ENCODE measurements at regions not wholly inside any gene's neighbourhood (a gene's known extent, or its start where the extent isn't known, plus 50 kb on each side); places are given as distances from the start of the nearest gene placed in this dataset.
"Not testable (repeated sequence)": the region's sequence is repeated elsewhere in the genome, so short reads cannot be mapped to it uniquely, and the experiment has no call there.

- intact Hi-C loops (cut with micrococcal nuclease): no loop called here
These were observed 540.5 kb downstream of the SATB2 start for GRCh38 chr2:198917275-198917674.

- intact Hi-C loops (cut with micrococcal nuclease): no loop called here
These were observed 541.1 kb downstream of the SATB2 start for GRCh38 chr2:198916548-198917080.

- intact Hi-C loops (cut with micrococcal nuclease): no loop called here
These were observed 544.2 kb downstream of the SATB2 start for GRCh38 chr2:198913394-198914152.

- intact Hi-C loops (cut with micrococcal nuclease): no loop called here
These were observed 548.0 kb downstream of the SATB2 start for GRCh38 chr2:198909525-198910267.

- intact Hi-C loops (cut with micrococcal nuclease): no loop called here
These were observed 551.7 kb downstream of the SATB2 start for GRCh38 chr2:198905881-198906612.

GRCh38 chr2:198901894-198902293 is 555.8 kb downstream of the SATB2 start:
- intact Hi-C loops (cut with micrococcal nuclease): no loop called here

- intact Hi-C loops (cut with micrococcal nuclease): no loop called here
These were observed 557.6 kb downstream of the SATB2 start for GRCh38 chr2:198900141-198900540.

GRCh38 chr2:198890490-198890889 is 567.2 kb downstream of the SATB2 start:
- intact Hi-C loops (cut with micrococcal nuclease): no loop called here

- intact Hi-C loops (cut with micrococcal nuclease): no loop called here
These were observed 574.1 kb downstream of the SATB2 start for GRCh38 chr2:198883604-198884003.

- intact Hi-C loops (cut with micrococcal nuclease): no loop called here
These were observed 576.8 kb downstream of the SATB2 start for GRCh38 chr2:198880986-198881385.

GRCh38 chr2:198880421-198880820 is 577.3 kb downstream of the SATB2 start:
- intact Hi-C loops (cut with micrococcal nuclease): no loop called here

GRCh38 chr2:198874472-198874858 is 583.3 kb downstream of the SATB2 start:
- intact Hi-C loops (cut with micrococcal nuclease): no loop called here

- intact Hi-C loops (cut with micrococcal nuclease): no loop called here
These were observed 584.0 kb downstream of the SATB2 start for GRCh38 chr2:198873503-198874471.

GRCh38 chr2:198863655-198864054 is 594.1 kb downstream of the SATB2 start:
- intact Hi-C loops (cut with micrococcal nuclease): no loop called here

- intact Hi-C loops (cut with micrococcal nuclease): no loop called here
These were observed 596.7 kb downstream of the SATB2 start for GRCh38 chr2:198861080-198861479.

GRCh38 chr2:198857246-198857645 is 600.5 kb downstream of the SATB2 start:
- intact Hi-C loops (cut with micrococcal nuclease): no loop called here

GRCh38 chr2:198855746-198856145 is 602.0 kb downstream of the SATB2 start:
- intact Hi-C loops (cut with micrococcal nuclease): not testable (repeated sequence)

- intact Hi-C loops (cut with micrococcal nuclease): no loop called here
These were observed 605.5 kb downstream of the SATB2 start for GRCh38 chr2:198852248-198852647.

- intact Hi-C loops (cut with micrococcal nuclease): no loop called here
These were observed 632.2 kb downstream of the SATB2 start for GRCh38 chr2:198825534-198825933.

- intact Hi-C loops (cut with micrococcal nuclease): no loop called here
These were observed 640.2 kb downstream of the SATB2 start for GRCh38 chr2:198817536-198817935.

- intact Hi-C loops (cut with micrococcal nuclease): no loop called here
These were observed 642.1 kb downstream of the SATB2 start for GRCh38 chr2:198815626-198816025.

Measured in T-helper 2 cell treated with Interferon-gamma antibody and Interleukin-4, amounts not matched to agents 100 ng/mL and 5 ng/mL, for 36 hours (primary cell).